GM12878 (cell line): ENCODE measurements at regions not wholly inside any gene's neighbourhood (a gene's known extent, or its start where the extent isn't known, plus 50 kb on each side); places are given as distances from the start of the nearest gene placed in this dataset.
A peak's percentile ranks its signal among the peaks of the same experiment; 100 is the strongest.

Experiments
- ATAC-seq: fragments of 200-7000 bp; cut with Tn5 transposase; 3 replicates; pipeline ENCODE4 v1.9.1; 2020; ENCODE audit warnings: mild to moderate bottlenecking, moderate library complexity
- BruUV-seq: library from RNA; stranded (reverse); fragments of 400-500 nt; replicated peaks from 2 replicates; lab custom pipeline; 2021; lab: Mats Ljungman, UMichigan
- CTCF ChIA-PET: fragments of 300-600 bp; sonication (Branson Sonifier 250); formaldehyde crosslinking; extraction: SDS; loops from one replicate; lab custom pipeline; 2021; ENCODE audit warnings: inconsistent platforms; lab: Yijun Ruan, JAX
- POLR2A ChIA-PET: fragments of 350-600 bp; formaldehyde crosslinking; extraction: SDS; loops from one replicate; lab custom pipeline; 2021; ENCODE audit warnings: inconsistent platforms; lab: Charles Lee
- RAD21 ChIA-PET: fragments of 300-600 bp; sonication (Branson Sonifier 250); formaldehyde crosslinking; loops from one replicate; lab custom pipeline; 2023; ENCODE audit warnings: antibody characterized with exemption; ENCODE audit not compliant: unreplicated experiment; lab: Charles Lee
- SMC1A ChIA-PET: fragments of 300-600 bp; sonication (Branson Sonifier 250); formaldehyde crosslinking; loops from one replicate; lab custom pipeline; 2023; ENCODE audit not compliant: unreplicated experiment, uncharacterized antibody; lab: Charles Lee
- DNase-seq: peaks from one replicate; pipeline ENCODE4 v3.0.0-alpha.2; 2011; ENCODE audit warnings: low read depth, low spot score
- FAIRE-seq: peaks from 3 replicates; lab custom pipeline; 2011; peaks lifted over from hg19 to GRCh38; lab: Jason Lieb, UNC
- H2AFZ ChIP-seq: 2 replicates; pipeline ENCODE4 v1.6.0; 2011; ENCODE audit warnings: low read depth, low read length, control low read depth; ENCODE audit not compliant: control insufficient read depth
- H3K27ac ChIP-seq: 2 replicates; pipeline ENCODE4 v1.5.1; 2011; ENCODE audit warnings: control low read depth; ENCODE audit not compliant: control insufficient read depth, insufficient read depth
- H3K27me3 ChIP-seq, 2 experiments: replicated peaks in 1 of 2; 2 replicates each; pipeline versions ENCODE4 v1.6.0 to v1.6.1; 2011; ENCODE audit warnings: low read length in 1 of 2; ENCODE audit not compliant: control insufficient read depth in 2 of 2, insufficient read depth in 2 of 2
- H3K36me3 ChIP-seq, 2 experiments: 2 replicates each; pipeline ENCODE4 v1.5.1; 2011; ENCODE audit warnings: low read length in 1 of 2; ENCODE audit not compliant: control insufficient read depth in 2 of 2, insufficient read depth in 2 of 2
- H3K4me1 ChIP-seq: 2 replicates; pipeline ENCODE4 v1.6.1; 2011; ENCODE audit warnings: mild to moderate bottlenecking, low read length, moderate library complexity, mixed read lengths; ENCODE audit not compliant: control insufficient read depth, insufficient read depth
- H3K4me2 ChIP-seq: 2 replicates; pipeline ENCODE4 v1.6.0; 2011; ENCODE audit warnings: control low read depth; ENCODE audit not compliant: control insufficient read depth, insufficient read depth
- H3K4me3 ChIP-seq: fragments of 200-600 bp; sonication (generic); 2 replicates; pipeline ENCODE4 v1.5.1; 2016
- H3K79me2 ChIP-seq: 2 replicates; pipeline ENCODE4 v1.6.0; 2011; ENCODE audit warnings: low read length; ENCODE audit not compliant: control insufficient read depth, insufficient read depth
- H3K9ac ChIP-seq: 2 replicates; pipeline ENCODE4 v1.8.0; 2011; ENCODE audit warnings: low read length, control low read depth, mixed read lengths; ENCODE audit not compliant: control insufficient read depth, insufficient read depth
- H3K9me3 ChIP-seq: replicated peaks from 3 replicates; pipeline ENCODE4 v1.5.1; 2011; ENCODE audit warnings: mild to moderate bottlenecking, low read length; ENCODE audit not compliant: control insufficient read depth, insufficient read depth
- H4K20me1 ChIP-seq: 2 replicates; pipeline ENCODE4 v1.6.0; 2011; ENCODE audit not compliant: control insufficient read depth, insufficient read depth
- BCLAF1 ChIP-seq: fragments of 450-650 bp; IDR thresholded peaks from 2 replicates; pipeline ENCODE4 v1.6.1; 2017; ENCODE audit warnings: antibody characterized with exemption, mild to moderate bottlenecking, moderate library complexity
- CBX5 ChIP-seq: sonication (generic); IDR thresholded peaks from 2 replicates; pipeline ENCODE4 v1.6.1; 2016; ENCODE audit warnings: low read depth, moderate library complexity, mild to moderate bottlenecking, inconsistent platforms
- EZH2 ChIP-seq: IDR thresholded peaks from 2 replicates; pipeline ENCODE4 v1.6.1; 2012; ENCODE audit warnings: low read depth, mild to moderate bottlenecking, control low read depth, inconsistent platforms, low read length, borderline replicate concordance; ENCODE audit not compliant: control insufficient read depth
- FOXM1 ChIP-seq: IDR thresholded peaks from 2 replicates; pipeline ENCODE4 v1.6.1; 2012; ENCODE audit warnings: low read depth, mild to moderate bottlenecking, inconsistent platforms, low read length, moderate library complexity
- HDAC2 ChIP-seq: fragments of 200-600 bp; sonication (generic); IDR thresholded peaks from 2 replicates; pipeline ENCODE4 v1.6.1; 2017
- IKZF2 ChIP-seq, 2 experiments: fragments of 450-650 bp; IDR thresholded peaks; 2 replicates each; pipeline ENCODE4 v1.6.1; 2017; ENCODE audit warnings: mild to moderate bottlenecking in 2 of 2, moderate library complexity in 2 of 2
- MAX ChIP-seq: IDR thresholded peaks from 2 replicates; pipeline ENCODE4 v1.6.1; 2012; ENCODE audit warnings: low read depth, low read length, improper control_type of control experiment
- NR2C1 ChIP-seq: fragments of 450-650 bp; IDR thresholded peaks from 2 replicates; pipeline ENCODE4 v1.6.1; 2017; ENCODE audit warnings: antibody characterized with exemption, mild to moderate bottlenecking, moderate library complexity
- PAX5 ChIP-seq: IDR thresholded peaks from 2 replicates; pipeline ENCODE4 v1.6.1; 2011; ENCODE audit warnings: low read depth, low read length, borderline replicate concordance
- SKIL ChIP-seq: fragments of 450-650 bp; IDR thresholded peaks from 2 replicates; pipeline ENCODE4 v1.6.1; 2017; ENCODE audit warnings: mild to moderate bottlenecking, low read depth, inconsistent platforms; ENCODE audit not compliant: poor library complexity, severe bottlenecking
- STAT1 ChIP-seq: fragments of 450-650 bp; conservative IDR thresholded peaks from 2 replicates; pipeline ENCODE4 v1.6.1; 2014; ENCODE audit warnings: antibody characterized with exemption, mild to moderate bottlenecking
- ZNF24 ChIP-seq: fragments of 450-650 bp; IDR thresholded peaks from 2 replicates; pipeline ENCODE4 v1.6.1; 2017; ENCODE audit warnings: antibody characterized with exemption, mild to moderate bottlenecking
- WGBS: methylation state at CpG from one replicate; pipeline ENCODE4 v1.1.6; 2016; ENCODE audit warnings: low lambda C conversion rate; ENCODE audit not compliant: insufficient replicate concordance, insufficient coverage; ENCODE audit errors: missing lambda C conversion rate; 5-methylcytosine and 5-hydroxymethylcytosine counted together
- in situ Hi-C: fragments of 300-500 bp; cut with MboI; formaldehyde crosslinking; loops from 9 replicates; pipeline ENCODE4 v1.14.3; 2018; ENCODE audit warnings: mixed read lengths
- intact Hi-C: fragments of 100-400 bp; cut with micrococcal nuclease; formaldehyde crosslinking; loops from one replicate; pipeline ENCODE4 v1.14.2; 2022; ENCODE audit not compliant: unreplicated experiment

DNA sequence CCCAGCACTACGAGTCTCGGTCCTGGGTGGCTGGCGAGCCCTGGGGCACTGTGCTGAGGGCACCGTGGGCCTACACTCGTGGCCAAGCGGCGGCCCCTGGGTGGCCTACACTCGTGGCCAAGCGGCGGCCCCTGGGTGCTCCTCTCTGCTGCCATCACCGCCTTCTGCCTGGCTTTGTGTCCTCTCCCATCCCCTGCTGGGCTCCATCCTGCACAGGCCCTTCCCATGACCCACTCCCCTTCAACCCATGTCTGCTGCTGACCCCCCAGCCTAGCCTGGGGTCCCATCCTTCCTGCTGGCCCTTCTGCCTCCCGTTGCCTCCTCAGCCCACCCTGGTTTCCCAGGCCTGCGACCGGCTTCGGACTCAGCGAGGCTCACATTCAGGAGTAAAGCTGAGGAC lies 87.4 kb upstream of the CLDN5 start:
- RAD21 ChIA-PET, result no interaction called here

DNA sequence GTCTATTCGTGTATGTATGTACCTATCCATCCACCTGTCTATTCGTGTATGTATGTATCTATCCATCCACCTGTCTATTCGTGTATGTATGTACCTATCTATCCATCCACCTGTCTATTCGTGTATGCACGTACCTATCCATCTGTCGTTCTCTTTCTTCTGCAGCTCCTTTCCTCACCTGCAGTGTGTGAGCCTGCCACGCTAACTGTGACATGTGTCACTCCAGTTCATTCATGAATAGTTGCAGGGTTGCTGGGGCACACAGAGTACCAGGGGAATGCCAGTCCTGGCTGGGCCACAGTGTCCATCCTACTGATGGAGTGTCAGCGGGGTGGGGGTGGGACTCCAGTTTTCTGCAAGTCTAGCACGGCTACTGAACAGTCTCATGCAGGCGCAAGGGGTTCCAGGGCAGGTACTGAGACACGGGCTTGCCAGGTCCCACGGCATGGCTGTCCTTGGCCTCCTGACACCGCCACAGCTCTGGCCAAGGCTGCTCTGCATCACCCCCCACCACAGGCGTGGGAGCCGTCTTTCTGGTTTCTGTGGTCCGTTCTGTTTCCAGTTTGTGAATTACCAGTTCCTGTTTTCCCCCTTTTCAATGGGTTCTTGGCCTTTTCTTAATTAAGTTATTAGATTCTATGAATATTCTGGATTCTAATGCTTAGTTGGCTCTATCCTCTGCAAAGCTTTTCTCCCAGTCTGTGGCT lies 88.8 kb upstream of the CLDN5 start:
- WGBS, result 41% methylated on average over 16 of the region's 16 CpGs
- FAIRE-seq, result no peak
- Histone ChIP-seq H3K36me3 (no peaks in the 10 kb centered on the region), H3K9me3 (no peaks in the 10 kb centered on the region), H3K27me3 (no peaks in the 10 kb centered on the region), H2AFZ (no peak overlapping the region), H3K4me2 (no peak overlapping the region), H3K4me1 (peaks cover 30% of the 10 kb centered on the region), H3K4me3 (no peak overlapping the region), H3K9ac (no peak overlapping the region), H4K20me1 (no peaks in the 10 kb centered on the region), H3K27ac (no peak overlapping the region), H3K79me2 (no peaks in the 10 kb centered on the region)
- intact Hi-C loops (no loop called here), in situ Hi-C loops (no loop called here)
- no peak for DNase-seq
- ChIA-PET POLR2A (no interaction called here), RAD21 (no interaction called here), CTCF (no interaction called here), SMC1A (no interaction called here)
- BruUV-seq, result no TSS peak
- peak; percentile 60 for ATAC-seq
- TF ChIP-seq IKZF2 (IDR thresholded peaks at IDR 0.05) (peak in 1 of 2 experiments; percentile 41; a peak in 1 of 4 replicates), BCLAF1 (no peak), MAX (no peak), ZNF24 (no peak), EZH2 (no peak), PAX5 (0 out of 2 replicates have a peak, but pooled peaks have one; percentile 14), CBX5 (no peak), SKIL (no peak), FOXM1 (no peak), NR2C1 (no peak)

More for the DNA sequence above, 87.4 kb upstream of the CLDN5 start:
- Histone ChIP-seq H3K9ac (no peak overlapping the region), H3K4me1 (peaks cover 30% of the 10 kb centered on the region), H3K79me2 (no peaks in the 10 kb centered on the region), H2AFZ (no peak overlapping the region), H3K4me2 (no peak overlapping the region), H3K27ac (no peak overlapping the region), H3K4me3 (no peak overlapping the region), H3K36me3 (no peaks in the 10 kb centered on the region), H3K27me3 (peaks cover 0 to 4% of the 10 kb centered on the region in 2 experiments; a peak in 1 of 4 replicates), H3K9me3 (no peaks in the 10 kb centered on the region), H4K20me1 (no peaks in the 10 kb centered on the region)
- ChIA-PET POLR2A (no interaction called here), SMC1A (no interaction called here), CTCF (no interaction called here)
- FAIRE-seq (no peak), DNase-seq (no peak), ATAC-seq (no peak)
- TF ChIP-seq HDAC2 (no peak), STAT1 (no peak)
- in situ Hi-C loops (no loop called here), intact Hi-C loops (no loop called here)
- 75% methylated on average over 12 of the region's 16 CpGs for WGBS
- BruUV-seq, result no TSS peak
